ENCODE measurements at regions not wholly inside any gene's neighbourhood (a gene's known extent, or its start where the extent isn't known, plus 50 kb on each side); places are given as distances from the start of the nearest gene placed in this dataset.

GRCh38 chr13:63156816-63157215 lies 1741.2 kb upstream of the PCDH20 start:
- TF ChIP-seq, protein P1, sequence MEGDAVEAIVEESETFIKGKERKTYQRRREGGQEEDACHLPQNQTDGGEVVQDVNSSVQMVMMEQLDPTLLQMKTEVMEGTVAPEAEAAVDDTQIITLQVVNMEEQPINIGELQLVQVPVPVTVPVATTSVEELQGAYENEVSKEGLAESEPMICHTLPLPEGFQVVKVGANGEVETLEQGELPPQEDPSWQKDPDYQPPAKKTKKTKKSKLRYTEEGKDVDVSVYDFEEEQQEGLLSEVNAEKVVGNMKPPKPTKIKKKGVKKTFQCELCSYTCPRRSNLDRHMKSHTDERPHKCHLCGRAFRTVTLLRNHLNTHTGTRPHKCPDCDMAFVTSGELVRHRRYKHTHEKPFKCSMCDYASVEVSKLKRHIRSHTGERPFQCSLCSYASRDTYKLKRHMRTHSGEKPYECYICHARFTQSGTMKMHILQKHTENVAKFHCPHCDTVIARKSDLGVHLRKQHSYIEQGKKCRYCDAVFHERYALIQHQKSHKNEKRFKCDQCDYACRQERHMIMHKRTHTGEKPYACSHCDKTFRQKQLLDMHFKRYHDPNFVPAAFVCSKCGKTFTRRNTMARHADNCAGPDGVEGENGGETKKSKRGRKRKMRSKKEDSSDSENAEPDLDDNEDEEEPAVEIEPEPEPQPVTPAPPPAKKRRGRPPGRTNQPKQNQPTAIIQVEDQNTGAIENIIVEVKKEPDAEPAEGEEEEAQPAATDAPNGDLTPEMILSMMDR (IDR thresholded peaks at IDR 0.05): no peak
- no peak for TF ChIP-seq POLR2AphosphoS5 (IDR thresholded peaks at IDR 0.05)

All from gastroesophageal sphincter (tissue), 3 donors.